ENCODE measurements at regions not wholly inside any gene's neighbourhood (a gene's known extent, or its start where the extent isn't known, plus 50 kb on each side); places are given as distances from the start of the nearest gene placed in this dataset.

DNA sequence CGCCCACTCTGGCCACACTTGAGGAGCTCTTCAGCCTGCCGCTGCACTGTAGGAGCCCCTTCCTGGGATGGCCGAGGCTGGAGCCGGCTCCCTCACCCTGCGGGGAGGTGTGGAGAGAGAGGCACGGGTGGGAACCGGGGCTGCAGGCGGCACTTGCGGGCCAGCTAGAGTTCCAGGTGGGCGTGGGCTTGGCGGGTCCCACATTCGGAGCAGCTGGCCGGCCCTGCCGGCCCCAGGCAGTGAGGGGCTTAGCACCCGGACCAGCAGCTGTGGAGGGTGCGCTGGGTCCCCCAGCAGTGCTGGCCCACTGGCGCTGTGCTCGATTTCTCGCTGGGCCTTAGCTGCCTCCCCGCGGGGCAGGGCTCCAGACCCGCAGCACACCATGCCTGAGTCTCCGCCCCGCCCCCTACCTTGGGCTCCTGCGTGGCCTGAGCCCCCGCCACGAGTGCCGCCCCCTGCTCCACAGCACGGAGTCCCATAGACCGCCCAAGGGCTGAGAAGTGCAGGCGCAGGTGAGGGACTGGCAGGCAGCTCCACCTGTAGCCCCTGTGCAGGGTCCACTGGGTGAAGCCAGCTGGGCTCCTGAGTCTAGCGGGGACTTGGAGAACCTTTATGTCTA is 71.9 kb downstream of the IL12A start:
- ATAC-seq, result no peak
- TF ChIP-seq TCF4 (CRISPR knock-in tag; IDR thresholded peaks at IDR 0.05; ENCODE audit: borderline replicate concordance), result no peak
- no peak for TF ChIP-seq PPARA (CRISPR knock-in tag; IDR thresholded peaks at IDR 0.05; ENCODE audit: borderline replicate concordance)
- TF ChIP-seq ZNF565 (CRISPR knock-in tag; conservative IDR thresholded peaks at IDR 0.05; ENCODE audit: low read depth), result no peak
- TF ChIP-seq SNAI2 (CRISPR knock-in tag; IDR thresholded peaks at IDR 0.05), result no peak
- no peak for TF ChIP-seq BACH2 (CRISPR knock-in tag; IDR thresholded peaks at IDR 0.05; ENCODE audit: borderline replicate concordance)
- TF ChIP-seq, protein P1, sequence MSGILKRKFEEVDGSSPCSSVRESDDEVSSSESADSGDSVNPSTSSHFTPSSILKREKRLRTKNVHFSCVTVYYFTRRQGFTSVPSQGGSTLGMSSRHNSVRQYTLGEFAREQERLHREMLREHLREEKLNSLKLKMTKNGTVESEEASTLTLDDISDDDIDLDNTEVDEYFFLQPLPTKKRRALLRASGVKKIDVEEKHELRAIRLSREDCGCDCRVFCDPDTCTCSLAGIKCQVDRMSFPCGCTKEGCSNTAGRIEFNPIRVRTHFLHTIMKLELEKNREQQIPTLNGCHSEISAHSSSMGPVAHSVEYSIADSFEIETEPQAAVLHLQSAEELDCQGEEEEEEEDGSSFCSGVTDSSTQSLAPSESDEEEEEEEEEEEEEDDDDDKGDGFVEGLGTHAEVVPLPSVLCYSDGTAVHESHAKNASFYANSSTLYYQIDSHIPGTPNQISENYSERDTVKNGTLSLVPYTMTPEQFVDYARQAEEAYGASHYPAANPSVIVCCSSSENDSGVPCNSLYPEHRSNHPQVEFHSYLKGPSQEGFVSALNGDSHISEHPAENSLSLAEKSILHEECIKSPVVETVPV (CRISPR knock-in tag; IDR thresholded peaks at IDR 0.05), result no peak
- TF ChIP-seq, protein P2, sequence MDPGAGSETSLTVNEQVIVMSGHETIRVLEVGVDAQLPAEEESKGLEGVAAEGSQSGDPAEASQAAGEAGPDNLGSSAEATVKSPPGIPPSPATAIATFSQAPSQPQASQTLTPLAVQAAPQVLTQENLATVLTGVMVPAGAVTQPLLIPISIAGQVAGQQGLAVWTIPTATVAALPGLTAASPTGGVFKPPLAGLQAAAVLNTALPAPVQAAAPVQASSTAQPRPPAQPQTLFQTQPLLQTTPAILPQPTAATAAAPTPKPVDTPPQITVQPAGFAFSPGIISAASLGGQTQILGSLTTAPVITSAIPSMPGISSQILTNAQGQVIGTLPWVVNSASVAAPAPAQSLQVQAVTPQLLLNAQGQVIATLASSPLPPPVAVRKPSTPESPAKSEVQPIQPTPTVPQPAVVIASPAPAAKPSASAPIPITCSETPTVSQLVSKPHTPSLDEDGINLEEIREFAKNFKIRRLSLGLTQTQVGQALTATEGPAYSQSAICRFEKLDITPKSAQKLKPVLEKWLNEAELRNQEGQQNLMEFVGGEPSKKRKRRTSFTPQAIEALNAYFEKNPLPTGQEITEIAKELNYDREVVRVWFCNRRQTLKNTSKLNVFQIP (CRISPR knock-in tag; IDR thresholded peaks at IDR 0.05; ENCODE audit: borderline replicate concordance, low read depth), result no peak
- TF ChIP-seq ZFP30 (CRISPR knock-in tag; IDR thresholded peaks at IDR 0.05), result no peak

DNA sequence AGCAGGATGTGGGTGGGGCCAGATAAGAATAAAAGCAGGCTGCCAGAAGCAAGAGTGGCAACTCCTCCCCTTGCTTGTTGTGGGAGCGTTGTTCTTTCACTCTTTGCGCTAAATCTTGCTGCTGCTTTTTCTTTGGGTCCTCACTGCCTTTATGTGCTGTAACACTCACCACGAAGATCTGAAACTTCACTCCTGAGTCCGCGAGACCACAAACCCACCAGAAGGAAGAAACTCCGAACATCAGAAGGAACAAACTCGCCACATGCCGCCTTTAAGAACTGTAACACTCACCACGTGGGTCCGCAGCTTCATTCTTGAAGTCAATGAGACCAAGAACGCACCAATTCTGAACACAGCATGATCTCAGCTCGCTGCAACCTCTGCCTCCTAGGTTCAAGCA is 72.9 kb downstream of the IL12A start:
- no peak for ATAC-seq
- no peak for TF ChIP-seq ZFP30 (CRISPR knock-in tag; IDR thresholded peaks at IDR 0.05)
- no peak for TF ChIP-seq RARB (CRISPR knock-in tag; IDR thresholded peaks at IDR 0.05)
- no peak for TF ChIP-seq ZNF565 (CRISPR knock-in tag; conservative IDR thresholded peaks at IDR 0.05; ENCODE audit: low read depth)
- TF ChIP-seq PPARA (CRISPR knock-in tag; IDR thresholded peaks at IDR 0.05; ENCODE audit: borderline replicate concordance), result no peak
- TF ChIP-seq, protein P3, sequence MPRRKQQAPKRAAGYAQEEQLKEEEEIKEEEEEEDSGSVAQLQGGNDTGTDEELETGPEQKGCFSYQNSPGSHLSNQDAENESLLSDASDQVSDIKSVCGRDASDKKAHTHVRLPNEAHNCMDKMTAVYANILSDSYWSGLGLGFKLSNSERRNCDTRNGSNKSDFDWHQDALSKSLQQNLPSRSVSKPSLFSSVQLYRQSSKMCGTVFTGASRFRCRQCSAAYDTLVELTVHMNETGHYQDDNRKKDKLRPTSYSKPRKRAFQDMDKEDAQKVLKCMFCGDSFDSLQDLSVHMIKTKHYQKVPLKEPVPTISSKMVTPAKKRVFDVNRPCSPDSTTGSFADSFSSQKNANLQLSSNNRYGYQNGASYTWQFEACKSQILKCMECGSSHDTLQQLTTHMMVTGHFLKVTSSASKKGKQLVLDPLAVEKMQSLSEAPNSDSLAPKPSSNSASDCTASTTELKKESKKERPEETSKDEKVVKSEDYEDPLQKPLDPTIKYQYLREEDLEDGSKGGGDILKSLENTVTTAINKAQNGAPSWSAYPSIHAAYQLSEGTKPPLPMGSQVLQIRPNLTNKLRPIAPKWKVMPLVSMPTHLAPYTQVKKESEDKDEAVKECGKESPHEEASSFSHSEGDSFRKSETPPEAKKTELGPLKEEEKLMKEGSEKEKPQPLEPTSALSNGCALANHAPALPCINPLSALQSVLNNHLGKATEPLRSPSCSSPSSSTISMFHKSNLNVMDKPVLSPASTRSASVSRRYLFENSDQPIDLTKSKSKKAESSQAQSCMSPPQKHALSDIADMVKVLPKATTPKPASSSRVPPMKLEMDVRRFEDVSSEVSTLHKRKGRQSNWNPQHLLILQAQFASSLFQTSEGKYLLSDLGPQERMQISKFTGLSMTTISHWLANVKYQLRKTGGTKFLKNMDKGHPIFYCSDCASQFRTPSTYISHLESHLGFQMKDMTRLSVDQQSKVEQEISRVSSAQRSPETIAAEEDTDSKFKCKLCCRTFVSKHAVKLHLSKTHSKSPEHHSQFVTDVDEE (CRISPR knock-in tag; IDR thresholded peaks at IDR 0.05), result no peak
- no peak for TF ChIP-seq ISL1 (CRISPR knock-in tag; IDR thresholded peaks at IDR 0.05)
- TF ChIP-seq, protein P4, sequence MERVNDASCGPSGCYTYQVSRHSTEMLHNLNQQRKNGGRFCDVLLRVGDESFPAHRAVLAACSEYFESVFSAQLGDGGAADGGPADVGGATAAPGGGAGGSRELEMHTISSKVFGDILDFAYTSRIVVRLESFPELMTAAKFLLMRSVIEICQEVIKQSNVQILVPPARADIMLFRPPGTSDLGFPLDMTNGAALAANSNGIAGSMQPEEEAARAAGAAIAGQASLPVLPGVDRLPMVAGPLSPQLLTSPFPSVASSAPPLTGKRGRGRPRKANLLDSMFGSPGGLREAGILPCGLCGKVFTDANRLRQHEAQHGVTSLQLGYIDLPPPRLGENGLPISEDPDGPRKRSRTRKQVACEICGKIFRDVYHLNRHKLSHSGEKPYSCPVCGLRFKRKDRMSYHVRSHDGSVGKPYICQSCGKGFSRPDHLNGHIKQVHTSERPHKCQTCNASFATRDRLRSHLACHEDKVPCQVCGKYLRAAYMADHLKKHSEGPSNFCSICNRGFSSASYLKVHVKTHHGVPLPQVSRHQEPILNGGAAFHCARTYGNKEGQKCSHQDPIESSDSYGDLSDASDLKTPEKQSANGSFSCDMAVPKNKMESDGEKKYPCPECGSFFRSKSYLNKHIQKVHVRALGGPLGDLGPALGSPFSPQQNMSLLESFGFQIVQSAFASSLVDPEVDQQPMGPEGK (CRISPR knock-in tag; IDR thresholded peaks at IDR 0.05; ENCODE audit: borderline replicate concordance), result no peak
- TF ChIP-seq, protein P2 (CRISPR knock-in tag; IDR thresholded peaks at IDR 0.05; ENCODE audit: borderline replicate concordance, low read depth), result no peak
- no peak for TF ChIP-seq GLIS3 (CRISPR knock-in tag; IDR thresholded peaks at IDR 0.05)
- no peak for TF ChIP-seq SNAI2 (CRISPR knock-in tag; IDR thresholded peaks at IDR 0.05)
- TF ChIP-seq ZC3H10 (CRISPR knock-in tag; IDR thresholded peaks at IDR 0.05), result no peak
- TF ChIP-seq TOX (CRISPR knock-in tag; IDR thresholded peaks at IDR 0.05; ENCODE audit: borderline replicate concordance), result no peak
- TF ChIP-seq ZFP3 (CRISPR knock-in tag; IDR thresholded peaks at IDR 0.05), result no peak
- no peak for TF ChIP-seq CSDC2 (CRISPR knock-in tag; IDR thresholded peaks at IDR 0.05)

DNA sequence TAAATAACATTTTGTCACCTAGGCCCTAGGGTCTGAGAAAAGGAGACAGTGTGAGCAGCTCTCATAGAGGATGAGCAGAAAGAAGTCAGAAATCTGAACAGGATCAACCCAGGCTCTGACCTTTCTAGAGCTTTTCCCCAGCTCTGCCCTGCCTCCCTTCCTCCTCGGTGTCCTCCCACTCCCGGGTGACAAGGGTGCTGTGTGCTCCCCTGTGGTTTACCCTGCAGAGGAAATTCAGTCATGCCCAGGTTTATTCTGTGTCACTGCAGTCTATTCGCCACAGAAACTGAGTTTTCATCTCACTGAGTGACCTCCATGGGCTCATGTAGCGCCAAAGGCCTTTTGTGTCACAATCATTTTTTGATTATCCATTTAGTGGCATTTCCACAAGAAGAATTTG is 76.6 kb downstream of the IL12A start:
- TF ChIP-seq GLIS3 (CRISPR knock-in tag; IDR thresholded peaks at IDR 0.05) (no peak), OSR1 (CRISPR knock-in tag; IDR thresholded peaks at IDR 0.05) (no peak), ARNTL (CRISPR knock-in tag; IDR thresholded peaks at IDR 0.05; ENCODE audit: borderline replicate concordance, low read depth) (no peak)
- TF ChIP-seq, protein P3 (CRISPR knock-in tag; IDR thresholded peaks at IDR 0.05), result no peak
- no peak for ATAC-seq

Data from SK-N-SH treated with all-trans-retinoic acid at 6 μM for 48 hours (cell line).